ENCODE measurements at regions not wholly inside any gene's neighbourhood (a gene's known extent, or its start where the extent isn't known, plus 50 kb on each side); places are given as distances from the start of the nearest gene placed in this dataset.

DNA sequence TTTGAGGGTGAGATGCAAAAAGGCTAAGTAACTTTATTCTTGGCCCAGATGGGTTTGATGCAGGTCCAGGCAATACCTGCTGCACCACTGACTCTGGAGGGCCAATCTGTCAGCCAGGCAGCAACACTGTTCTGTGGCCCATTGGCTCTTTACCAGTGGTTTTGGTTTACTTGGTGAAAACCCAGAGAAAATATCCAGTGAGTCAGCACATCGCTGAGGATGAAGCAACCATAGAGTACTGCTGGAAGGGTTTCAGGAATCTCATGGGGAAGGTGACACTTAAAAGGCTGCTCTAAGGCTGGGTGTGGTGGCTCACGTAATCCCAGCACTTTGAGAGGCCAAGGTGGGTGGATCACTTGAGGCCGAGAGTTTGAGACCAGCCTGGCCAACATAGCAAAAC lies 192.5 kb upstream of the FAM98A start:
- H3K36me3 Mint-ChIP-seq, result no peaks in the 10 kb centered on the region
- H3K27ac Mint-ChIP-seq, result no peak overlapping the region
- no peaks in the 10 kb centered on the region for H3K4me1 ChIP-seq (ENCODE audit: control insufficient read depth in 1 of 2, insufficient read depth in 2 of 2, low read length in 2 of 2)
- H3K4me3 ChIP-seq (replicated peaks in 1 of 3; ENCODE audit: low read depth in 2 of 3, low read length in 3 of 3), result no peak overlapping the region
- H3K4me3 Mint-ChIP-seq, result no peak overlapping the region
- H3K27me3 Mint-ChIP-seq (ENCODE audit: low read depth in 3 of 3), result peaks cover 0 to 3% (median 2%) of the 10 kb centered on the region in 3 donors
- 100% methylated on average over 1 of the region's 3 CpGs for WGBS (ENCODE audit: insufficient coverage)
- H4K20me1 ChIP-seq (ENCODE audit: insufficient read depth, low read length), result no peaks in the 10 kb centered on the region
- no peak overlapping the region for H3K4me2 ChIP-seq (replicated peaks; ENCODE audit: extremely low read depth, low read length, poor library complexity, severe bottlenecking)
- TF ChIP-seq CTCF (IDR thresholded peaks at IDR 0.05), result no peak
- H3K27ac ChIP-seq (ENCODE audit: low read depth in 1 of 2, low read length in 2 of 2), result no peak overlapping the region
- H3K9me3 Mint-ChIP-seq, result peaks cover 0 to 14% (median 6%) of the 10 kb centered on the region in 7 donors
- no peaks in the 10 kb centered on the region for H3K79me2 ChIP-seq (ENCODE audit: insufficient read depth, low read length)
- no peak for DNase-seq
- no peaks in the 10 kb centered on the region for H3K36me3 ChIP-seq (replicated peaks in 1 of 2; ENCODE audit: control insufficient read depth in 1 of 2, insufficient read depth in 2 of 2, low read length in 2 of 2)
- H3K9me3 ChIP-seq (replicated peaks in 1 of 2; ENCODE audit: control insufficient read depth in 1 of 2, insufficient read depth in 1 of 2, low read length in 2 of 2), result peaks cover 0 to 3% of the 10 kb centered on the region in 2 donors
- no peak overlapping the region for H3K9ac ChIP-seq (ENCODE audit: insufficient read depth, low read length, poor library complexity, severe bottlenecking)
- intact Hi-C loops (cut with micrococcal nuclease), result no loop called here
- H2AFZ ChIP-seq (ENCODE audit: insufficient read depth, low read depth, low read length, poor library complexity, severe bottlenecking), result no peak overlapping the region
- no peaks in the 10 kb centered on the region for H3K4me1 Mint-ChIP-seq
- no peaks in the 10 kb centered on the region for H3K27me3 ChIP-seq (ENCODE audit: control insufficient read depth in 2 of 2, insufficient read depth in 2 of 2, low read length in 2 of 2)

DNA sequence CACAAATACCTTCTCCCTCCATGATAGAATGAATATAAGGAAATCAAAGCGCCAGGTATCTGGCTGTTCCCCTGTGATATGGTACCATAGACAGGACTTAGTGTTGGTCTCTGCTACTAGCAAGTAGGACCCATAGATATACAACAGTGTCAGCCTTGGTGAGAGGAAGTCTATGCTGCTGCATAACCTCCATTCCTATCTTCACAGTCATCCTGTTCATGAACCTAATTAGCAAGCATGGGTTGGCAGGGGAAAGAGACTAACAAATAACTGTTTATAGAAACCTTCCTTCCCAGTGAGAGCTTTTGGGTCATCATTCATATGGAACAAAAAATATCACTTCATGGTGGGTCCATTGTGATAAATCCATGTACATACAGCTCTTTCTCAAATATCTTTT lies 188.9 kb upstream of the FAM98A start:
- Histone ChIP-seq H3K27ac (ENCODE audit: low read depth in 1 of 2, low read length in 2 of 2) (no peak overlapping the region), H3K36me3 (replicated peaks in 1 of 2; ENCODE audit: control insufficient read depth in 1 of 2, insufficient read depth in 2 of 2, low read length in 2 of 2) (no peaks in the 10 kb centered on the region), H3K9me3 (replicated peaks in 1 of 2; ENCODE audit: control insufficient read depth in 1 of 2, insufficient read depth in 1 of 2, low read length in 2 of 2) (peaks cover 0 to 3% of the 10 kb centered on the region in 2 donors), H3K4me3 (replicated peaks in 1 of 3; ENCODE audit: low read depth in 2 of 3, low read length in 3 of 3) (no peak overlapping the region), H3K4me1 (ENCODE audit: control insufficient read depth in 1 of 2, insufficient read depth in 2 of 2, low read length in 2 of 2) (peaks cover 21 to 22% of the 10 kb centered on the region in 2 donors), H3K4me2 (replicated peaks; ENCODE audit: extremely low read depth, low read length, poor library complexity, severe bottlenecking) (no peak overlapping the region), H4K20me1 (ENCODE audit: insufficient read depth, low read length) (no peaks in the 10 kb centered on the region), H3K27me3 (ENCODE audit: control insufficient read depth in 2 of 2, insufficient read depth in 2 of 2, low read length in 2 of 2) (no peaks in the 10 kb centered on the region), H2AFZ (ENCODE audit: insufficient read depth, low read depth, low read length, poor library complexity, severe bottlenecking) (no peak overlapping the region), H3K9ac (ENCODE audit: insufficient read depth, low read length, poor library complexity, severe bottlenecking) (no peak overlapping the region), H3K79me2 (ENCODE audit: insufficient read depth, low read length) (no peaks in the 10 kb centered on the region)
- intact Hi-C loops (cut with micrococcal nuclease), result no loop called here
- DNase-seq, result no peak
- no peak for TF ChIP-seq CTCF (IDR thresholded peaks at IDR 0.05)
- H3K4me3 Mint-ChIP-seq, result no peak overlapping the region
- peaks cover 0 to 6% (median 4%) of the 10 kb centered on the region in 7 donors for H3K9me3 Mint-ChIP-seq
- H3K4me1 Mint-ChIP-seq, result peaks cover 19% of the 10 kb centered on the region
- H3K27ac Mint-ChIP-seq, result no peak overlapping the region
- peaks cover 0 to 2% (median 1%) of the 10 kb centered on the region in 3 donors for H3K27me3 Mint-ChIP-seq (ENCODE audit: low read depth in 3 of 3)
- H3K36me3 Mint-ChIP-seq, result no peaks in the 10 kb centered on the region
- no CpG with 5 or more reads among the region's 1 CpG for WGBS (ENCODE audit: insufficient coverage)

Measured in CD14-positive monocyte (primary cell).